ENCODE measurements at regions not wholly inside any gene's neighbourhood (a gene's known extent, or its start where the extent isn't known, plus 50 kb on each side); places are given as distances from the start of the nearest gene placed in this dataset.
"Not testable (repeated sequence)": the region's sequence is repeated elsewhere in the genome, so short reads cannot be mapped to it uniquely, and the experiment has no call there.

DNA sequence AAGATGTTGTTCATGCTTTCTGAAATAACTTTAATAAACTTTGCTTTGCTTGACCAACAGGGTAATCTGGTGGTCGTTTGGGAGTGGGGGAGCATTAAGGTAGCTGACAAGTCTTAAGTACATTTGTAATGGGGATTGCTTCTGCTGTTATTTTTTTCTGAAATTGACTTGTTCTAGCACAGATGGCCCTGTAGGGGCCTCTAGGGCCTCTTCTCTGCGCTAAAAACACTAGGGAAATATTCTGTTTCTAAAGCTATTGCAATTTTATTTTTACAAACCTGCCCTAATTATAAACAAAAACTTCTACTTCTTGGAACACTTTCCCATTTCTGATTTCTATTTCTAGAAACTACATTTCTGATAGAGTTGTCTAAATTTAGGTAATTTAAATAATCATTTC is 191.3 kb upstream of the KCNJ3 start:
- DNase-seq: no peak

DNA sequence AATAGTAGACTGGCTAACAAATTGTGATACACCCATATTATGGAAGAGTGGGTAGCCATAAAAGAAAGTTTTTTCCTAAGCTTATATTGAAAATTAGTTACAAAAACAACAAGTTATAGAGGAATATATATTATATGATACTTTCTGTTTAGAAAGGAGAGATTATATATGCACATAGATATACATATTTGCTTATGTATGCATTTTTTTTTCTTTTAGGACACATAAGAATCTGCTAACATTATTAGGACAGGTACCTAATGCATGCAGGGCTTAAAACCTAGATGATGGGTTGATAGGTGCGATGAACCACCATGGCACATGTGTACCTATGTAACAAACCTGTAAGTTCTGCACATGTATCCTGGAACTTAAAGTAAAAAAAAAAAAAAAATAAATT is 179.6 kb upstream of the KCNJ3 start:
- no peak for DNase-seq

DNA sequence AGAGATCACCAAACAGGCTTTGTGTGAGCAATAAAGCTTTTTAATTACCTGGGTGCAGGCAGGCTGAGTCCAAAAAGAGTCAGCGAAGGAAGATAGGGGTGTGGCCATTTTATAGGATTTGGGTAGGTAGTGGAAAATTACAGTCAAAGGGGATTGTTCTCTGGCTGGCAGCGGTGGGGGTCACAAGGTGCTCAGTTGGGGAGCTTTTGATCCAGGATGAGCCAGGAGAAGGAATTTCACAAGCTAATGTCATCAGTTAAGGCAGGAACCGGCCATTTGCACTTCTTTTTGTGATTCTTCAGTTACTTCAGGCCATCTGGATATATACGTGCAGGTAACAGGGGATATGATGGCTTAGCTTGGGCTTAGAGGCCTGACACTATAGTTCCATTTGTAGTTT is 177.5 kb upstream of the KCNJ3 start:
- not testable (repeated sequence) for DNase-seq

DNA sequence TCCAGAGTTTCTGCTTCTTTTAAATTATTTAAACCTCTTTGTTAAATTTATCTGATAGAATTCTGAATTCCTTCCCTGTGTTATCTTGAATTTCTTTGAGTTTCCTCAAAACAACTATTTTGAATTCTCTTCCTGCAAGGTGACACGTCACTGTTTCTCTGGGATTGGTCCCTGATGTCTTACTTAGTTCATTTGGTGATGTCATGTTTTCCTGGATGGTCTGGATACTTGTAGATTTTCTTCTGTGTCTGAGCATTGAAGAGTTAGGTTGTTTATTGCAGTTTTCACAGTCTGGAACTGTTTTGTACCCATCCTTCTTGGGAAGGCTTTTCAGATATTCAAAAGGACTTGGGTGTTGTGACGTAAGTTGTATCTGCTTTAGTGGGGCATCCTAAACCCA is 172.3 kb upstream of the KCNJ3 start:
- DNase-seq: no peak

DNA sequence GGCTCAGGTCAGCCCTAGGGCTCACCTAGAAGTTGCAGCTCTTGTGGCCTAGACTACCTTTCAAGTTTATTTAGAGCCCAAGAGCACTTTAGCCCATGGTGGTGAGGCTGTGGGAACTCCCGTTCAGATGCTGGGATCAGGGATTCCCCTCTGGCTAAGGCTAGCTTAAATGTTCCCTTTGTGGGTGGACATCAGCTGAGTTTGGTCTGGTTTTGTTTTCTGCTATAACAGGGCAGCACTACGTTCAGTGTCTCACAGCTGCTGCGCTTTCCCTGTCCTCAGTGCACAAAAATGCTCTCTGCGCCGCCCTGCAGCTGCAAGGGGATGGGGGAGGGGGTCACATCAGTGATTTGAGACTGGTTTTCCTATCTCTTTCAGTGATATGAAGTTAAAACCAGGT is 170.5 kb upstream of the KCNJ3 start:
- DNase-seq: no peak

DNA sequence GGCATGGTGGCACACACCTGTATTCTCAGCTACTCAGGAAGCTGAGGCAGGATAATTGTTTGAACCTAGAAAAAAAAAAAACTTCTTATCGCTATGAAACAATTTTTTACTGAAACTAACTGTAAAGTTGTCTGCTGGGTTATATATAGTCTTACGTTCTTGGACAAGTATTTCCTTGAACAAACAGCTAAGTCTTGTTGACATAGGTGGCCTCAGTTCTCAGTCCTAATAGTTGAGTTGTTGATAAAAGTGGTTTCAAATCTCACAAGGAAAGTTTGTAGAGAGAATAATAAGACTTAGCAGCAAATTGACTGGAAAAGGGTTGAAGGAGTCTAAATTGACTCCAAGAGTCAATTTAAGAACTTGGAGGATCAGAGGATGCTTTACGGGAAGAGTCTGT is 166.5 kb upstream of the KCNJ3 start:
- DNase-seq: no peak

DNA sequence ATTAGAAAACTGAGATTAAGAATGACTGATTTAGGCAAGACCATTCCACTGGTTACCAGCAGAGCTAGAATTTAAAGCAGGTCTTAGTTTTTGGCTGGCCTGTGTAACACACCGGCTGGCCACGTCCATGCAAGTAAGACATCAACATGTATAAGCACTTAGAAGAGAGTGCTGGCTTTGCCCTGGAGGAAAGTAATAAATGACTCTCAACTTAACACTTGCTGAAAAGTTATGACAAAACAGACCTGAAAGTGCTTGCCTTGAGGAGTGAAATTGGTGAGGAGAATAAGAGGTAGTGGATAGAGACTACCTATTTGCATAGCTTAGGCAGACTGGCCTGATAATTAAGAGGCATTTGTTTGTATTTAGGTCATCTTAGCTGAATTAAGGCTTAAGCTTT is 165.7 kb upstream of the KCNJ3 start:
- DNase-seq: no peak

DNA sequence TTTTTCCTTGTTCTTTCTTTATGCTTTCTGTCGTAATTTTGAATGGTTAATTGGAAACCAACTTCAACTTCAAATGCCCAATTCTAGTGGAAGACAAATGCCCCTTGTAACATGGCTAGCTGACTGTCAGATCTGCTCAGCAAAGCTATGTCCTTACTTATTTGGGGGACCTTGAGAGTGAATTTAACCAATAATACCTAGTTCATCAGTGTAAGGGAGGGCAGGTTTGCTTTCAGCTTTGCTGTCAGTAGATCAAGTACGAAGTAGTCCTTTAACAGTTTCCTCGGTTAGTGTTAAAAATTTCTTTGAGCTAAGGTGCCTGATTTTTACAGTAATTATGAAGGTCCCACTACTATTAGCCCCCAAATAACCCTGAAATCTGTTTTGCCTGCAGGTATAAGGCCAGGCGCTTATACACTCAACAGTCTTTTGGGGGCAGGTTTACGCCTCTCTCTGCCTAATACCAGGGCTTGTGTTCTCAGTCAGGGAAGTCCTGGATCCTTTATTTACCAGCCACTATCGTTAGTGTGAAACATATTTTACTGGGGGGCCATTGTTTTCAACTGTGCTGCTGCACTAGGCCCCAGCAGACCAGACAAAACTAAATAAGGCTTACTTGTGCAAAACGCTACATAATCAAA is 165.1 kb upstream of the KCNJ3 start:
- no peak for DNase-seq

DNA sequence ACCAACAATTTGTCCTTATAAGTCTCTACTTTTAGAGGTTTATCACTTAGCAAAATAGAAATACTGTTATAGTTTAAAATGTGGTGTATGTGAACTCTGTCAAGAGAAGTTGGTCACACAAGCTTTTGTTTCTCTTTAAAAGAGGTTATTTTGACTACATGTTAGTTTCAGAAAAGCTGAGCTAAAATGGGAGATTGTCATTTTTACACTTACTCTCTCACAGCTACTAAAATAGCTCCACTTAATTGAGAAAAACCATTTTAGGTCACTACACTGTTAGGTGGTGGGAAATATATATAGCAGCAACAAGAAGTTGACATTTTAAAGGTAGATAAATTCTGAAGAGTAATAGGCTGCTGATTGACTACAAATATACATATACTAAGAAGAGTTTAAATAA is 161.5 kb upstream of the KCNJ3 start:
- no peak for DNase-seq

DNA sequence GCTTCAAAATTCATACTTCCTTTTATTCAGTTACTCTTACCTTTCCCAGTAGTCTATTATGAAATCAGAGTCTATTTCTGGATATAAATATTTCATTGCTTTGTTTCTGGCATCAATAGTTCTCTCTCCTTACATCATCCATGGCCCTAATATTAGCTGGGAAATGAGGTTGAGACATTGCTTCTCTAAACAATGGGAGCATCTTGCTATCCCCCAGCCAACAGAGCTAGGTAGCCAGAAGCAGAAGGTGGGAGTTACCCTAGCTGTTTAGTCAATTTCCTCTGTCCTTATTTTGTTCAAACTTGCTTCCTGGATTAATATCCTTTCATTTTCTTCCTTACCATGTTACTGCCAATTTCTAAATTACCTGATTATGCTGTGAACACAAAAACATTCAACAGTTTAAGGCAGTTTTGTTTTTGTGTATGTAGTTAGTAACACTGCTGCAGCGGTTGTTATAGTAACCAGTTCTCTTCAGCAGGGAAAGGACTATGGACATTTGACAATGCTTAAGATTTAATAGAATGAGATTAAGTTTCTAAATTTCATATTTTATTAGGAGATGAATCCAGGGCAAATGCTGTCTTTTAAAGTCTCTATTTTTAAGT is 160.5 kb upstream of the KCNJ3 start:
- DNase-seq: no peak

DNA sequence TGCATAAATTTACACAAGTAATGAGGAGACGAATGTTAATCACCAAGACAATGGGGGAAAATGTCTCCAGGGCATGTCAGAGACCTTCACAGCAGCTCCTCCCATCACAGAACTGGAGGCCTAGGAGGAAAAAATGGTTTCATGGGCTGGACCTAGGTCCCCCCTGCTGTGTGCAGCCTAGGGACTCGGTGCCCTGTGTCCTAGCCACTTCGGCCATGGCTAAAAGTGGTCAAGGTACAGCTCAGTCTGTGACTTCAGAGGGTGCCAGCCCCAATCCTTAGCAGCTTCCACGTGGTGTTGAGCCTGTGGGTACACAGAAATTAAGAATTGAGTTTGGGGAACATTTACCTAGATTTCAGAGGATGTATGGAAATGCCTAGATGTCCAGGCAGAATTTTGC is 152.2 kb upstream of the KCNJ3 start:
- no peak for DNase-seq

DNA sequence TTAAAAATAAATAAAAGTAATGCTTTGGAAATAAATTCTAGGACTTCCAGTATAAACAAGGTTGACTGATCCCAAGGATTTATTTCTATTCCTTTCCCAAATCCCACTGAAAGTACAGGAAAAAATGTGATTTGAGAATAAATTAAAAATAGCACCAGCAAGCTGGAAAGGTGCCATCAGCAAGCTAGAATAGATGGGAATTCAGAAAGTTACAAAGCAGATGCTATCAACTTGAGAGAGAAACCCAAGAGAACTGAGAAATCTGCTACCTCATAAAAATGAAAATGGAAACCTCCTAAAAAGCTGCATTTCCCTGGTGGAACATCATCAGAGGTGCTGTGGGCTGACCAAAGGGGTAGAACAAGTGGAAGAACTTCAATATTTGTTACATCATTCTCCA is 148.6 kb upstream of the KCNJ3 start:
- no peak for DNase-seq

DNA sequence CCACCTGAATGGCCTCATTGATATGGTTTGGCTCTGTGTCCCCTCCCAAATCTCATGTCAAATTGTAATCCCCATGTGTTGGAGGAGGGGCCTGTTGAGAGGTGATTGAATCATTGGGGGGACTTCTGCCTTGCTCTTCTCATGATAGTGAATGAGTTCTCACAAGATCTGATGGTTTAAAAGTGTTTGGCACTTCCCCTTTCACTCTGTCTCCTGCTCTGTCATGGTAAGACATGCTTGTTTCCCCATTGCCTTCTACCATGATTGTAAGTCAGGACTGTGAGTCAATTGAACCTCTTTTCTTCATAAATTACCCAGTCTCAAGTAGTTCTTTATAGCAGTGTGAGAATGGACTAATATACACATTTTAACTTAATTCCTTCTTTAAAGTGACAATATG is 146.8 kb upstream of the KCNJ3 start:
- no peak for DNase-seq

DNA sequence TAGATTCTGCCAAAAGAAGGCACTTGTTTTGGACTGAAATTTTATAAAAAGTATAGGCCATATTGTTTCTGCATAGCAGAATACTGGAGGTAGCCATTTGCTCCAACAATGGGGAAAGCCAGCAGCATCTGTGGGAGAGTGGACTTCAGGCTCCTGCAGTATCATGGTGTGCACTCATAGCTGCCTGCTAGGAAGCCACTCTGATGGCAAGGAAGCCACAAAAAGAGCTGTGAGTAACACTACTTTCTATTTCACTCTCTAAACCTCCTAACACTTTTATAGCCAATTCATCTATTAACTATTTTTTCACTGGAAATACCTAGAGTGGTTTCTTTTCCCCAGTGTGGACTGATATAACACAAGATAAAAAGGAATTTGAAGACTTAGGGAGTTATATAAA is 144.4 kb upstream of the KCNJ3 start:
- no peak for DNase-seq

DNA sequence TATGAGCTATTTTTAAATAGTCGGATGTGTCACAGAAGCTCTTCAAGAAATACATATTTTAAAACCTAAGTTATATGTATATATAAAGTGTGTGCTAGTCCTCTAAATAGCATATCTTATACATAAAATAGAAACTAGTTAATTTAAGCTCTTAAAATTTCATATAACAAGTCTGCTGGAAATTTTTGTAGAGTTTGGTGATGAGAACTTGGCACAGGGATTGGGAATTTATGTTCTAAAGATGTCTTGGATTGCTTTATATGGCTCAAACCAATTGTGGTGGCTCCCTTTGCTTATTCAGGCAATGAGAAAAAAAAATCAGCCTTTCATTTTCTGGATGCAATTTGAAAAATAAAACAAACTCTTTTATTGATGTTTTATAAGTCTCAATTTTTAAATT is 142.8 kb upstream of the KCNJ3 start:
- no peak for DNase-seq

DNA sequence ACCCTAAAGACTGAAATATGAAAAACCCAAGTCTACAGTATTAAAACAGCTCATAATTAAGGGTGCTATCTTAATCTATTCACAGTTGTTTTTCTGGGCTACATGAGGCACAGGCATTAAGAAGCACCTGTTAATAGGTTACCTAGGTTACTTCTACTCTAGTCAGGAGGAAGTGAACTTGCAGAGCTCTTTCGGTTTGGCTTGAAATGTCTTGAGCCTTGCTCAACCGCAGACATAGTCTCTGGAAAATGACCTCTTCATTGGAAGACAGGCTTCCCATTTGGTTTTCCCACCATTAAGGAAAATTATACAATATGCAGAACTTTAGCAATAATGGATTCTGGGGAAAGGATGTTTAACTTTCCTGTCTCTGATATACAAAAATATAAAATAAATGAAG is 142.3 kb upstream of the KCNJ3 start:
- no peak for DNase-seq

DNA sequence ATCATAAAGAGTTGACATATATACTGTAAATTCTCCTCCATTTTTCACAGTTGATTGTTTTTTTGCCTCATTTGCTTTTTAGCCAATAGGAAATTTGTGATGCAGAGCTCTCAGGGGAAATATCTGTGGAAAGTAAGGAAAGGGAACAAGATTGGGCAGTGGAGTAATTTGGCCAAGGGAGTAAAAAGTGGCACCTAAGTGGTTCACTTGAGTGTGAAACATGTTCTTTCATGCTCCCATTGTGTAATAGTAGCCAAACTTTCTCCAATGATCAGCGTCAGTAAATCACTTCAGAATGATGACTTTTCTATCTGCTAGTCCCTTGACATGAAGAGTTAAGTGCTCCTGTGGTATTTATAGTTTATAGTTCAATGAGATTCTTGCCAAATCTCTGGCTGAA is 141.9 kb upstream of the KCNJ3 start:
- DNase-seq: no peak

DNA sequence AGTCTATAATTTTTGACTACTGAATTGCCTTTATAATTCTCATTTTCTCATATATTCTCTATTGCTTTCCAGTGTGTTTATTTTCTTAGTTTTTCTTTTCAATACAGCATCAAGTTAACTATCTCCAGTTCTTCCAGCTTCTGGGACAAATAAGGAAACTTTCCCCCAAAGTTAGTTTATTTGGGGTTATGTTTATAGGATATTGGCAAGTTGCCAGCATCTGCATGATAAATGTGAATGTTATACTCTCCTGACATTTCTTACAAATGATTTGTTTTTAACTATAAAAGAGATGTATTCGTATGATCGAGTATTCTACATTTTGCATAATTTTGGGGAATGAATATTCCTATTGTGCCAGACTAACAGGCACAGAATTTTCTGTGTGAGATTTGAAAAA is 140.6 kb upstream of the KCNJ3 start:
- no peak for DNase-seq

DNA sequence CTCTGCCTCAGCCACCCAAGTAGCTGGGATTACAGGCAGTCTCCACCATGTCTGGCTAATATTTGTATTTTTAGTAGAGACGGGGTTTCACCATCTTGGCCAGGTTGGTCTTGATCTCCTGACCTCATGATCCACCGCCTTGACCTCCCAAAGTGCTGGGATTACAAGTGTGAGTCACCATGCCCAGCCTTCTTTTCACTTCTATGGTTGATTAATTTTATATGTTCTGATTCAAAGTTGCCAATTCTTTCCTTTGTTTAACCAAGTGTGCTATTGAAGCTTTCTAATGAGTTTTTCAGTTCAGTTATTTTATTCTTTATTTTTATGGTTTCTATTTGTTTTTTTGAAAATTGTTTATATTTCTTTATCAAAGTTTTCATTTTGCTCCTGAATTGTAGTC is 133.1 kb upstream of the KCNJ3 start:
- DNase-seq: no peak

DNA sequence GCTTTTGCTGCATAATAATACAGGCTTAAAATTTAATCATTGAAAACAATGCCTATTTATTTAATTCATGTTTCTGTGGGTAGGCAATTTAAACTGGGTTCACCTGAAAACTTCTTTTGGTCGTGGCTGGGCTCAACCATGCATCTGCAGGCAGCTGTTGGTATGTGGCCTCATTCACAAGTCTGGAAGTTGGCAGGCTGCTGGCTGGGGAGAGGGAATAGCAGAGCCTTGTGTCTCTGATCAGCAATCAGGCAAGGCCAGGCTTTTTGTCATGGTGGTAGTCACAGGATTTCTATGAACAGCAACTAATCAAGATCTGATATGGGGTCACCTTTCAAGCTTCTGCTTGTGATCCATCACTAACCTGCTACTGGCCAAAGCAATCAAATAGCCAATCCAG is 130.1 kb upstream of the KCNJ3 start:
- no peak for DNase-seq

DNA sequence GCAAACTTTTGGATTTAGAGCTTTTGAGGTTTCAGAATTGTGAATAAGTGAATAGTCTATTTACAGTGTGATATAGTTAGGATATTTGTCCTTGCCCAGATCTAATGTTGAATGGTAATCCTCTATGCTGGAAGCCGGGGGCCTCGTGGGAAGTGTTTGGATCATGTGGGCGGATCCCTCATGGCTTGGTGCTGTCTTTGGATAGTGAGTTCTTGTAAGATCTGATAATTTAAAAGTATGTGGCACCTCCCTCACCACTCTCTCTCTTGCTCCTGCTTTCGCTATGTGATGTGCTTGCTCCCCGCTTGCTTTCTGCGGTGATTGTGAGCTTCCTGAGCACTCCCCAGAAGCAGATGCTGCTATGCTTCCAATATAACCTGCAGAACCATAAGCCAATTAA is 128.0 kb upstream of the KCNJ3 start:
- no peak for DNase-seq

DNA sequence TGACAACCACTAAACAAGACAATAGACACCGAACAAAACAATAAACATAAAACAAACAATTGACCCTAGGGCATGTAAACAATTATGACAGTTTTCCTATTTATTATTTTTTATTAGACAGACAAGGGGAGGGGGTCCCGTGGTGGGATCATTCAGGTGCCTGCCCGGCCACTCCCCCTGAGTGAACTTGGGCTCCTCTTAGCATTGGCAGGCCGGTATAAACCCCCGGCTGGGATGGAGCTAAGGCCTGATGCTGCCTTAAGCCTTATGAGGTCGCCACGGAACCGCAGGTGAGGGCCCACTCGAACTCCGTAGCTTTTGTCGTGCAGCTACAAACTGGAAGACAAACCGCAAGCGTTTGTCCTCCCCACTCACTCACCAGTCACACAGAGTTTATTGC is 121.8 kb upstream of the KCNJ3 start:
- not testable (repeated sequence) for DNase-seq

DNA sequence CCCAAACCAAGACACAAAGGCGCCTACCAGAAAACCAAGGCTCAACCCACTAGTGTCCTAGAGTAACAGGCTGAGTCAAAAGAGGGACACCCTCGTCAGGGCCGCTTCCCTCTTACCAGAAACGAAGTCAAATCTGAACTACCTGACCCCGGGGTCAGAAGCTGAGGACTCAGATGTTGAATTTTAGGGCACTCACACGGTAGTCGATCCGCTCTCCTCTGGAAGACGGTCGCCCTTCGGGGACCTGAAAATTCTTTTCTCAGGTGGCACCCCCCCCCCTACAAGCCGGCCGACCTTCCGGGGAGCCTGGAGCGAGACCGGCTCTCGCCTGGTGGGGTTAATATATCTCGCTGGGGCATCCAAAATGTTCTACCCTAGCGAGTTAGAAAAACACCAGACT is 121.1 kb upstream of the KCNJ3 start:
- no peak for DNase-seq

DNA sequence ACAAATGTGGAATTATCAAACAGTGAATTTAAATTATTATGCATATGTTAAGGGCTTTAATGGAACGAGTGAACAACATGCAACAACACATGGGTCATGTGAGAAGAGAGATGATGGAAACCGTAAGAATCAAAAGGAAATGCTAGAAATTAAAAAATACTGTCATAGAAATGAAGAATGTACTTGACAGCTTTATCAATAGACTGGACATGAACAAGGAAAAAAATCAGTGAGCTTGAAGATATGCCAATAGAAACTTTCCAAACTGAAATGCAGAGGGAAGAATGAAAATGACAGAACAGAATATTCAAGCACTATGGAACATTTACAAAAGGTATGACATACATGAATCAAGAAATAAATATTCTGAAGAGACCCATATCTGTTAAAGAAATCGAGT is 117.7 kb upstream of the KCNJ3 start:
- no peak for DNase-seq
